ENCODE measurements at regions not wholly inside any gene's neighbourhood (a gene's known extent, or its start where the extent isn't known, plus 50 kb on each side); places are given as distances from the start of the nearest gene placed in this dataset.
A peak's percentile ranks its signal among the peaks of the same experiment; 100 is the strongest.

DNA sequence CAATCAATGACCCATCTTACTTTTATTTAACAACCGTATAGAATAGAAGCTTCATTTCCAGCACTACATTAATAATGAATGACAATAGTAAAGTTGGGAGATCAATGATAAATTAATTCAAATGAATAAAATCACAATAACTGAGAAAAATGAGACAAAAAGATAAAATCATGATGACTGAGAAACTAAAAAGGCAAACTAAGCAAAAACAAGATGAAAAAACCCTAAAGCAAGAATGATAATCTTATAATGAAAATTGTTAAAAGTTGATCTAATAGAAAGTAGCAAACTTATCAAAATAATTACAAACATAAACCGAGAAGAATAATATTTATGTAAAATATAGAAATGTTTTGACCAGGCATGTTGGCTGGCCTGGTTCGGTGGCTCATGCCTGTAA is 130.4 kb upstream of the INPP4B start:
- Histone ChIP-seq H3K9ac (ENCODE audit: low read length) (no peak overlapping the region), H4K20me1 (ENCODE audit: insufficient read depth, low read depth, low read length) (no peaks in the 10 kb centered on the region), H3K27me3 (ENCODE audit: low read length) (no peaks in the 10 kb centered on the region), H2AFZ (ENCODE audit: low read length) (no peak overlapping the region), H3K4me1 (ENCODE audit: low read length) (no peaks in the 10 kb centered on the region), H3K36me3 (ENCODE audit: insufficient read depth, low read length) (no peaks in the 10 kb centered on the region), H3K4me3 (ENCODE audit: low read length) (no peak overlapping the region), H3K4me2 (ENCODE audit: low read depth, low read length, poor library complexity, severe bottlenecking) (no peak overlapping the region), H3K27ac (ENCODE audit: low read length) (no peak overlapping the region), H3K9me2 (replicated peaks; ENCODE audit: insufficient read depth, low read length) (no peaks in the 10 kb centered on the region), H3K9me3 (ENCODE audit: low read length) (no peaks in the 10 kb centered on the region), H3K79me2 (ENCODE audit: low read length) (no peaks in the 10 kb centered on the region)
- no peak for DNase-seq

- no peaks in the 10 kb centered on the region for H3K9me3 ChIP-seq (ENCODE audit: low read length)
- H3K36me3 ChIP-seq (ENCODE audit: insufficient read depth, low read length), result no peaks in the 10 kb centered on the region
- H3K4me1 ChIP-seq (ENCODE audit: low read length), result no peaks in the 10 kb centered on the region
- no peaks in the 10 kb centered on the region for H3K9me2 ChIP-seq (replicated peaks; ENCODE audit: insufficient read depth, low read length)
- H4K20me1 ChIP-seq (ENCODE audit: insufficient read depth, low read depth, low read length), result no peaks in the 10 kb centered on the region
- H2AFZ ChIP-seq (ENCODE audit: low read length), result no peak overlapping the region
- no peaks in the 10 kb centered on the region for H3K27me3 ChIP-seq (ENCODE audit: low read length)
- no peak for DNase-seq
- no peak overlapping the region for H3K27ac ChIP-seq (ENCODE audit: low read length)
- H3K9ac ChIP-seq (ENCODE audit: low read length), result no peak overlapping the region
- no peak overlapping the region for H3K4me2 ChIP-seq (ENCODE audit: low read depth, low read length, poor library complexity, severe bottlenecking)
- H3K79me2 ChIP-seq (ENCODE audit: low read length), result no peaks in the 10 kb centered on the region
- no peak overlapping the region for H3K4me3 ChIP-seq (ENCODE audit: low read length)
Observed at GRCh38 chr4:142977182-142977581, 131.1 kb upstream of the INPP4B start.

GRCh38 chr4:142983065-142983464 is 137.0 kb upstream of the INPP4B start:
- H3K9me2 ChIP-seq (replicated peaks; ENCODE audit: insufficient read depth, low read length), result no peaks in the 10 kb centered on the region
- no peaks in the 10 kb centered on the region for H4K20me1 ChIP-seq (ENCODE audit: insufficient read depth, low read depth, low read length)
- H3K79me2 ChIP-seq (ENCODE audit: low read length), result no peaks in the 10 kb centered on the region
- no peak overlapping the region for H3K9ac ChIP-seq (ENCODE audit: low read length)
- no peaks in the 10 kb centered on the region for H3K4me1 ChIP-seq (ENCODE audit: low read length)
- H3K27ac ChIP-seq (ENCODE audit: low read length), result no peak overlapping the region
- H3K4me3 ChIP-seq (ENCODE audit: low read length), result no peak overlapping the region
- H3K9me3 ChIP-seq (ENCODE audit: low read length), result no peaks in the 10 kb centered on the region
- H2AFZ ChIP-seq (ENCODE audit: low read length), result no peak overlapping the region
- no peaks in the 10 kb centered on the region for H3K27me3 ChIP-seq (ENCODE audit: low read length)
- no peaks in the 10 kb centered on the region for H3K36me3 ChIP-seq (ENCODE audit: insufficient read depth, low read length)
- no peak overlapping the region for H3K4me2 ChIP-seq (ENCODE audit: low read depth, low read length, poor library complexity, severe bottlenecking)
- no peak for DNase-seq

DNA sequence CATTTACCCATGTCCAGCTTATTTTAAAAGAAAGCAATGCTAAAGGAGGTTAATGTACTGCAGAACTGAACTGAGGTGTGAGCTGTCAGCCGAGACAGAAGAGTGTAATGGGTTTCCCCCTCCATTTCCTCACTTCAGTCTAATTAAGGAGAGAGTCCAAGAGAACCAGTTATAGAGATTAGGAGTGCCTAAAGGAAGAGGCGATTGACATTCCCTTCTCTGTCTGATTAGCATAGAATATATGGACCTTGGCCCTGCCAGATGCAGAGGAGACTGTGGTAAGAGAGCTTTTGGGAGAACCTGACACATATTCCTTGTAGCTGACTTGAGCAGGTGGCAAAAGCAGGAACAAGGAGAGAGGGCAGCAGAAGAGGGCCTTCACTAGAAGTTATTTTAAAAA is 137.5 kb upstream of the INPP4B start:
- no peaks in the 10 kb centered on the region for H3K79me2 ChIP-seq (ENCODE audit: low read length)
- H3K27ac ChIP-seq (ENCODE audit: low read length), result no peak overlapping the region
- no peak overlapping the region for H3K4me2 ChIP-seq (ENCODE audit: low read depth, low read length, poor library complexity, severe bottlenecking)
- no peaks in the 10 kb centered on the region for H3K4me1 ChIP-seq (ENCODE audit: low read length)
- H3K36me3 ChIP-seq (ENCODE audit: insufficient read depth, low read length), result no peaks in the 10 kb centered on the region
- DNase-seq, result no peak
- no peaks in the 10 kb centered on the region for H3K27me3 ChIP-seq (ENCODE audit: low read length)
- H3K9me2 ChIP-seq (replicated peaks; ENCODE audit: insufficient read depth, low read length), result no peaks in the 10 kb centered on the region
- no peaks in the 10 kb centered on the region for H3K9me3 ChIP-seq (ENCODE audit: low read length)
- H3K4me3 ChIP-seq (ENCODE audit: low read length), result no peak overlapping the region
- H3K9ac ChIP-seq (ENCODE audit: low read length), result no peak overlapping the region
- H4K20me1 ChIP-seq (ENCODE audit: insufficient read depth, low read depth, low read length), result no peaks in the 10 kb centered on the region
- no peak overlapping the region for H2AFZ ChIP-seq (ENCODE audit: low read length)

- Histone ChIP-seq H3K4me2 (ENCODE audit: low read depth, low read length, poor library complexity, severe bottlenecking) (no peak overlapping the region), H3K4me1 (ENCODE audit: low read length) (no peaks in the 10 kb centered on the region), H3K79me2 (ENCODE audit: low read length) (no peaks in the 10 kb centered on the region)
Observed at GRCh38 chr4:142984871-142985585, 138.9 kb upstream of the INPP4B start.

DNA sequence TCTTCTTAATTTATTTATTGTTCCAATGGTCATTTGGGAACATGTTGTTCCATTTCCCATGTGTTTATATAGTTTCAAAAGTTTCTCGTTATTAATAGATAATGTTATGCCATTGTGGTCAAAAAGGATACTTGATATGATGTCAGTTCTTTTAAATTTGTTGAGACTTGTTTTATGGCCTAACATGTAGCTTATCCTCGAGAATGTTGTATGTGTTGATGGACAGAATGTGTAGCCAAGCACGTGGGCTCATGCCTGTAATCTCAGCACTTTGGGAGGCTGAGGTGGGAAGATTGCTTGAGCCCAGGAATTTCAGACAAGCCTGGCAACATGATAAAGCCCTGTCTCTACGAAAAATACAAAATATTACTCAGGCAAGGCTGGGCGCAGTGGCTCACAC is 168.5 kb upstream of the USP38 start:
- no peak overlapping the region for H2AFZ ChIP-seq (ENCODE audit: low read length)
- H3K27ac ChIP-seq (ENCODE audit: low read length), result no peak overlapping the region
- H3K36me3 ChIP-seq (ENCODE audit: insufficient read depth, low read length), result no peaks in the 10 kb centered on the region
- no peaks in the 10 kb centered on the region for H3K27me3 ChIP-seq (ENCODE audit: low read length)
- no peak overlapping the region for H3K9ac ChIP-seq (ENCODE audit: low read length)
- DNase-seq, result no peak
- no peaks in the 10 kb centered on the region for H3K79me2 ChIP-seq (ENCODE audit: low read length)
- H3K9me2 ChIP-seq (replicated peaks; ENCODE audit: insufficient read depth, low read length), result no peaks in the 10 kb centered on the region
- H3K4me1 ChIP-seq (ENCODE audit: low read length), result no peaks in the 10 kb centered on the region
- no peak overlapping the region for H3K4me2 ChIP-seq (ENCODE audit: low read depth, low read length, poor library complexity, severe bottlenecking)
- no peaks in the 10 kb centered on the region for H3K9me3 ChIP-seq (ENCODE audit: low read length)
- H3K4me3 ChIP-seq (ENCODE audit: low read length), result no peak overlapping the region
- no peaks in the 10 kb centered on the region for H4K20me1 ChIP-seq (ENCODE audit: insufficient read depth, low read depth, low read length)

More at GRCh38 chr4:142984871-142985585, 138.9 kb upstream of the INPP4B start:
- Histone ChIP-seq H3K9me2 (replicated peaks; ENCODE audit: insufficient read depth, low read length) (no peaks in the 10 kb centered on the region), H3K27ac (ENCODE audit: low read length) (no peak overlapping the region), H4K20me1 (ENCODE audit: insufficient read depth, low read depth, low read length) (no peaks in the 10 kb centered on the region), H2AFZ (ENCODE audit: low read length) (no peak overlapping the region), H3K9me3 (ENCODE audit: low read length) (no peaks in the 10 kb centered on the region), H3K27me3 (ENCODE audit: low read length) (no peaks in the 10 kb centered on the region), H3K36me3 (ENCODE audit: insufficient read depth, low read length) (no peaks in the 10 kb centered on the region), H3K4me3 (ENCODE audit: low read length) (no peak overlapping the region), H3K9ac (ENCODE audit: low read length) (no peak overlapping the region)
- peak; percentile 43 for DNase-seq

DNA sequence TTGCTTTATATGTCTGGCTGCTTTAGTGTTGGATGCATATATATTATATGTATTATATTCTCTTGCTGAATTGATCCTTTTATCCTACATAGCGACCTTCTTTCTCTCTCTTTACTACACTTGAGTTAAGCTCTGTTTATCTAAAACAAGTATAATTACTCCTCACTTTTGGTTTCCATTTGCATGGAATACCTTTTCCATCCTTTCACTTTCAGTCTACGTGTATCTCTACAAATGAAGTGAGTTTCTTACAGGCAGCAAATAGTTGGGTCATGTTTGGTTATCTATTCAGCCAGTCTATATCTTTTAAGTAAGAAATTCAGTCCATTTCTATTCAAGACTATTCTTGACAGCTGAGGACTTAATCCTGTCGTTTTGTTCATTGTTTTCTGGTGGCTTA is 167.5 kb upstream of the USP38 start:
- no peaks in the 10 kb centered on the region for H3K9me3 ChIP-seq (ENCODE audit: low read length)
- H4K20me1 ChIP-seq (ENCODE audit: insufficient read depth, low read depth, low read length), result no peaks in the 10 kb centered on the region
- H3K27ac ChIP-seq (ENCODE audit: low read length), result no peak overlapping the region
- H3K9ac ChIP-seq (ENCODE audit: low read length), result no peak overlapping the region
- H3K4me2 ChIP-seq (ENCODE audit: low read depth, low read length, poor library complexity, severe bottlenecking), result no peak overlapping the region
- H3K79me2 ChIP-seq (ENCODE audit: low read length), result no peaks in the 10 kb centered on the region
- no peaks in the 10 kb centered on the region for H3K4me1 ChIP-seq (ENCODE audit: low read length)
- H2AFZ ChIP-seq (ENCODE audit: low read length), result no peak overlapping the region
- H3K4me3 ChIP-seq (ENCODE audit: low read length), result no peak overlapping the region
- no peak for DNase-seq
- H3K27me3 ChIP-seq (ENCODE audit: low read length), result no peaks in the 10 kb centered on the region
- no peaks in the 10 kb centered on the region for H3K9me2 ChIP-seq (replicated peaks; ENCODE audit: insufficient read depth, low read length)
- no peaks in the 10 kb centered on the region for H3K36me3 ChIP-seq (ENCODE audit: insufficient read depth, low read length)

DNA sequence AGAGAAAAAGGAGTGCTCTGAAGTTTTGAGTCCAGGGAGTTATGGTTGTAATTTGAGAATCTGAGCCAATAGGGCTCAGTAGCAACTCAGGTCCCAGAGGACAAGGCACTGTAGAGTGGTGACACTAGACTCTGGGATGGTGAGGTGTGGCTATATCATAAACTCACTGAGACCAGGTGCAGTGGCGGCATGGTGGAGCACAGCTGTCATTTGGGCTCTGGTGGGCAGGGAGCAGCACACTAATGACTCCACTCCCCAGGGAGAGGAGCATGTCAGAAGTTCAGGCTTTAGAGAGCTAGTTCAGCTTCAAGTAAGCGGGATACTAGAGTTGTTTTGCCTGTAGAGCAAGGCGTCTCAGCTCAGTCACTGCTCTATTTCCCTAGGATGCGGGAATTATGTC is 165.4 kb upstream of the USP38 start:
- Histone ChIP-seq H2AFZ (ENCODE audit: low read length) (no peak overlapping the region), H3K4me1 (ENCODE audit: low read length) (no peaks in the 10 kb centered on the region), H3K27me3 (ENCODE audit: low read length) (no peaks in the 10 kb centered on the region), H3K79me2 (ENCODE audit: low read length) (no peaks in the 10 kb centered on the region), H3K4me2 (ENCODE audit: low read depth, low read length, poor library complexity, severe bottlenecking) (no peak overlapping the region), H3K36me3 (ENCODE audit: insufficient read depth, low read length) (no peaks in the 10 kb centered on the region), H3K9me2 (replicated peaks; ENCODE audit: insufficient read depth, low read length) (no peaks in the 10 kb centered on the region), H3K4me3 (ENCODE audit: low read length) (no peak overlapping the region), H3K9ac (ENCODE audit: low read length) (no peak overlapping the region), H3K27ac (ENCODE audit: low read length) (no peak overlapping the region), H3K9me3 (ENCODE audit: low read length) (no peaks in the 10 kb centered on the region), H4K20me1 (ENCODE audit: insufficient read depth, low read depth, low read length) (no peaks in the 10 kb centered on the region)
- no peak for DNase-seq

All from Karpas-422 (cell line).